Tibial nerve (tissue), 4 donors: ENCODE measurements at regions not wholly inside any gene's neighbourhood (a gene's known extent, or its start where the extent isn't known, plus 50 kb on each side); places are given as distances from the start of the nearest gene placed in this dataset.

Experiments used
- EP300 ChIP-seq, 2 donors: sonication (generic); formaldehyde crosslinking; IDR thresholded peaks; one replicate each; pipeline ENCODE4 v1.6.1; 2017; ENCODE audit warnings: antibody characterized with exemption in 2 of 2, mild to moderate bottlenecking in 1 of 2
- POLR2A ChIP-seq, 2 donors: fragments of 450-650 bp; IDR thresholded peaks; one replicate each; pipeline ENCODE4 v1.6.1; 2017; ENCODE audit warnings: antibody characterized with exemption in 2 of 2, mild to moderate bottlenecking in 2 of 2, moderate library complexity in 2 of 2
- TF ChIP-seq, protein P1 (sequence below), 5 experiments: fragments of 200-600 bp in 3 of 5; fragments of 450-650 bp in 2 of 5; sonication (generic) in 3 of 5; IDR thresholded peaks; one replicate each; pipeline ENCODE4 v1.5.1; 2016 to 2019; ENCODE audit warnings: antibody characterized with exemption in 5 of 5, mild to moderate bottlenecking in 3 of 5, moderate library complexity in 2 of 5

DNA sequence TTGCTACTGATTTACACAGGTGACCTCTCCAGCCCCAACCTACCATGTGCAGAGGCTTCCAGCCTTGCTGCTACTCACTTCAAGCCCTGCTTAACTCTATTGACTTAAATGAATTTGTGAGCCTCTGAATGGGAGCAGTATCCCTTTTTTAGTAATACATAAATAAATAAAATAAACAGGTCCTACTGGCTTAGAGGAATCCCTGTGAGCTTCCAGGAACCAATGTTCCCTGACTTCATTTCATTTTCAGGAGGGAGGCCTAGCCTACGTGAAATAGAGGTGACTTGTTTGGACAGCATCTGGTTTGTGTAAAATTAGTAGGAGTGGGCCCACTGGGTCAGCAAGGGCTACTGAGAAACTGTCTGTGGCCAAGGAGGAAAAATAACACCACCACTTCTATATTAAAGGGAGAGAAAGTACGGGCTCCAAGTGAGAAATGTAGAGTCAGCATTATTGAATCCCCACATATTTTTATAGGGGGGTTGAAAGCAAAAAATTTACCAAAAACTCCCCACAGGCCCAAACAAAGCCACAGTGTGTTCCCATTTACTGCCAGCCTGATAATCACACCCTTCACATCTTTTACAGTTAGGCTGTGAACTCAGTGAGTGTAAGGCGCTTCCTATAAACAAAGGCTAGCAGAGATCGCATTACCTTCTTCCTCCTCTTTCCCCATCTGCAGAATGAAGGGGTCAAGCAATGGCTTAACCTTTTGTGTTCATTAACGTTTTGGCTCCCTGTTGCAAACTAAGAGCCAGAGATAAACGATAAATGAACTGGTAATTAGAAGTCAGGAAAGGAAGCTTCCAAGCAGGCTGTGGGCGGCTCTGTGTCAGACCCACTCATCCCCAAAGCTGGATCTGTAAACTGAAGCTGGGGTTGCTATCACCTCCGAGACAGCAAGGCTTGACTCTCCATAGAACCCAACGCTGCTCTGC, 138.8 kb upstream of the LIFR start:
- TF ChIP-seq, protein P1, sequence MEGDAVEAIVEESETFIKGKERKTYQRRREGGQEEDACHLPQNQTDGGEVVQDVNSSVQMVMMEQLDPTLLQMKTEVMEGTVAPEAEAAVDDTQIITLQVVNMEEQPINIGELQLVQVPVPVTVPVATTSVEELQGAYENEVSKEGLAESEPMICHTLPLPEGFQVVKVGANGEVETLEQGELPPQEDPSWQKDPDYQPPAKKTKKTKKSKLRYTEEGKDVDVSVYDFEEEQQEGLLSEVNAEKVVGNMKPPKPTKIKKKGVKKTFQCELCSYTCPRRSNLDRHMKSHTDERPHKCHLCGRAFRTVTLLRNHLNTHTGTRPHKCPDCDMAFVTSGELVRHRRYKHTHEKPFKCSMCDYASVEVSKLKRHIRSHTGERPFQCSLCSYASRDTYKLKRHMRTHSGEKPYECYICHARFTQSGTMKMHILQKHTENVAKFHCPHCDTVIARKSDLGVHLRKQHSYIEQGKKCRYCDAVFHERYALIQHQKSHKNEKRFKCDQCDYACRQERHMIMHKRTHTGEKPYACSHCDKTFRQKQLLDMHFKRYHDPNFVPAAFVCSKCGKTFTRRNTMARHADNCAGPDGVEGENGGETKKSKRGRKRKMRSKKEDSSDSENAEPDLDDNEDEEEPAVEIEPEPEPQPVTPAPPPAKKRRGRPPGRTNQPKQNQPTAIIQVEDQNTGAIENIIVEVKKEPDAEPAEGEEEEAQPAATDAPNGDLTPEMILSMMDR (IDR thresholded peaks at IDR 0.05): no peak
- no peak for TF ChIP-seq POLR2A (IDR thresholded peaks at IDR 0.05)
- peak in 1 of 2 donors; percentile 56 for TF ChIP-seq EP300 (IDR thresholded peaks at IDR 0.05)
